Activated CD4-positive, alpha-beta memory T cell treated with anti-CD3 and anti-CD28 coated beads, Interleukin-2, amount 10 ng/mL, durations not matched to agents 7 days and 5 days (primary cell): ENCODE measurements at regions not wholly inside any gene's neighbourhood (a gene's known extent, or its start where the extent isn't known, plus 50 kb on each side); places are given as distances from the start of the nearest gene placed in this dataset.

Experiments
- CTCF ChIA-PET: fragments of 350-600 bp; sonication (Branson Sonifier 250); formaldehyde crosslinking; loops from one replicate; lab custom pipeline; 2021; ENCODE audit warnings: antibody characterized with exemption, inconsistent platforms; lab: Charles Lee
- POLR2A ChIA-PET: fragments of 350-600 bp; sonication (Branson Sonifier 250); formaldehyde crosslinking; loops from one replicate; lab custom pipeline; 2021; ENCODE audit warnings: antibody characterized with exemption; lab: Charles Lee
- DNase-seq: peaks from one replicate; pipeline ENCODE4 v3.0.0-alpha.2; 2020
- H3K27ac Mint-ChIP-seq: one replicate; pipeline ENCODE4 v1.8.0; 2021; ENCODE audit warnings: mild to moderate bottlenecking, mixed read lengths
- H3K27me3 Mint-ChIP-seq: one replicate; pipeline ENCODE4 v1.8.0; 2021; ENCODE audit warnings: mixed read lengths
- H3K36me3 Mint-ChIP-seq: one replicate; pipeline ENCODE4 v1.8.0; 2021; ENCODE audit warnings: low read depth, mixed read lengths
- H3K4me1 Mint-ChIP-seq: one replicate; pipeline ENCODE4 v1.8.0; 2021; ENCODE audit warnings: mixed read lengths
- H3K4me3 Mint-ChIP-seq: one replicate; pipeline ENCODE4 v1.8.0; 2021; ENCODE audit warnings: mild to moderate bottlenecking, mixed read lengths
- H3K9me3 Mint-ChIP-seq: one replicate; pipeline ENCODE4 v1.8.0; 2021; ENCODE audit warnings: mixed read lengths

- no peak for DNase-seq
- ChIA-PET POLR2A (no interaction called here), CTCF (no interaction called here)
- Mint-ChIP-seq H3K27ac (no peak overlapping the region), H3K4me1 (no peaks in the 10 kb centered on the region), H3K4me3 (no peak overlapping the region), H3K9me3 (peaks cover 8% of the 10 kb centered on the region), H3K27me3 (no peaks in the 10 kb centered on the region), H3K36me3 (no peaks in the 10 kb centered on the region)
Observed at GRCh38 chr6:23454080-23454976, 671.7 kb upstream of the NRSN1 start.

GRCh38 chr6:23455754-23456153, 670.3 kb upstream of the NRSN1 start:
- CTCF ChIA-PET = no interaction called here
- Mint-ChIP-seq H3K27me3 (no peaks in the 10 kb centered on the region), H3K27ac (no peak overlapping the region), H3K36me3 (no peaks in the 10 kb centered on the region), H3K4me3 (no peak overlapping the region), H3K9me3 (peaks cover 8% of the 10 kb centered on the region), H3K4me1 (no peaks in the 10 kb centered on the region)
- POLR2A ChIA-PET = no interaction called here
- DNase-seq = no peak

DNA sequence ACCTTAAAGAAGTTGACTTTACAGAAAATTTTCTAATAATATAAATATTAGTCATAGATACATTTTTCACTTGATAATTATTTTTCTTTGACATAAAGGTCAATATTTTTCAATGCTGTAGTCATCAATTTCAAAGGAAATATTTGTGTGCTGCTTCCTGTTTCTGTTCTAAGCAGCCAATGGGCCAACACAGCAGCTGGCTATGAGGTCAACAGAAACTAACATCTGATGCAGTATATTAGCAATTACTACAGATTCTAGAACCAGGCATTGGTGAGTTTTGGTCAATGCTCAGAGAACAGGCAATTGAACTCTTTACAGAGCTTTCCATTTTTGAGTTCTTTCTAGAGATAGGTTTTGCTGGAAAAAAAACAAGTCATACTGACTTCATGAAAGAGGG, 669.6 kb upstream of the NRSN1 start:
- ChIA-PET CTCF (no interaction called here), POLR2A (no interaction called here)
- no peak overlapping the region for H3K27ac Mint-ChIP-seq
- no peaks in the 10 kb centered on the region for H3K36me3 Mint-ChIP-seq
- no peak overlapping the region for H3K4me3 Mint-ChIP-seq
- H3K27me3 Mint-ChIP-seq = no peaks in the 10 kb centered on the region
- H3K4me1 Mint-ChIP-seq = no peaks in the 10 kb centered on the region
- peaks cover 8% of the 10 kb centered on the region for H3K9me3 Mint-ChIP-seq
- no peak for DNase-seq

DNA sequence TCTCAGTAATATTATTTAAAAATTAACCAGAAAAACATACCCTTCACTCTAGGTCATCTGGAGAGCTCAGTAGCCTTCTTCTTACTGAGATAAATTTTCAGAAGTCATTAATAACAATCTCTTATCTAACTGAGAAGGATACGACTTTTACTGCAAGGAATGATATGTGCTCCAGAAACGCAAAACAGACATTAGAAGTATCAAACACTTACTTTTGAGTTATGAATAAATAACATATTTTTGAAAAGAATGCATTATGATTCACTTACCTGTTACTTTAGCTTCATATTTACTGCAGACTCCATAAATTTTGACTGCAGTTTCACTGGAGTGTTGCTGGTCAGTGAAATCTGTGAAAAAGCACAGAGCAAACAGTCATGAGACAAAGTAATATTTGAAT, 668.7 kb upstream of the NRSN1 start:
- Mint-ChIP-seq H3K9me3 (peaks cover 8% of the 10 kb centered on the region), H3K27me3 (no peaks in the 10 kb centered on the region), H3K4me3 (no peak overlapping the region), H3K4me1 (no peaks in the 10 kb centered on the region), H3K36me3 (no peaks in the 10 kb centered on the region), H3K27ac (no peak overlapping the region)
- DNase-seq = no peak
- CTCF ChIA-PET = no interaction called here
- POLR2A ChIA-PET = no interaction called here

GRCh38 chr6:23465912-23466311, 660.1 kb upstream of the NRSN1 start:
- H3K27ac Mint-ChIP-seq = no peak overlapping the region
- POLR2A ChIA-PET = no interaction called here
- no peaks in the 10 kb centered on the region for H3K36me3 Mint-ChIP-seq
- CTCF ChIA-PET = no interaction called here
- DNase-seq = no peak
- peaks cover 3% of the 10 kb centered on the region for H3K9me3 Mint-ChIP-seq
- no peaks in the 10 kb centered on the region for H3K27me3 Mint-ChIP-seq
- H3K4me3 Mint-ChIP-seq = no peak overlapping the region
- H3K4me1 Mint-ChIP-seq = no peaks in the 10 kb centered on the region

GRCh38 chr6:23477586-23477985, 648.4 kb upstream of the NRSN1 start:
- peaks cover 4% of the 10 kb centered on the region for H3K9me3 Mint-ChIP-seq

GRCh38 chr6:23478312-23478711, 647.7 kb upstream of the NRSN1 start:
- H3K4me1 Mint-ChIP-seq = no peaks in the 10 kb centered on the region
- CTCF ChIA-PET = no interaction called here
- no peak for DNase-seq
- H3K27me3 Mint-ChIP-seq = no peaks in the 10 kb centered on the region
- no peak overlapping the region for H3K4me3 Mint-ChIP-seq
- POLR2A ChIA-PET = no interaction called here
- no peak overlapping the region for H3K27ac Mint-ChIP-seq
- peaks cover 4% of the 10 kb centered on the region for H3K9me3 Mint-ChIP-seq
- H3K36me3 Mint-ChIP-seq = no peaks in the 10 kb centered on the region

More at GRCh38 chr6:23477586-23477985, 648.4 kb upstream of the NRSN1 start:
- CTCF ChIA-PET = no interaction called here
- no peaks in the 10 kb centered on the region for H3K36me3 Mint-ChIP-seq
- H3K27me3 Mint-ChIP-seq = no peaks in the 10 kb centered on the region
- H3K27ac Mint-ChIP-seq = no peak overlapping the region
- H3K4me1 Mint-ChIP-seq = no peaks in the 10 kb centered on the region
- POLR2A ChIA-PET = no interaction called here
- H3K4me3 Mint-ChIP-seq = no peak overlapping the region
- DNase-seq = no peak

GRCh38 chr6:23483896-23484295, 642.1 kb upstream of the NRSN1 start:
- no peak overlapping the region for H3K27ac Mint-ChIP-seq
- peaks cover 2% of the 10 kb centered on the region for H3K9me3 Mint-ChIP-seq
- CTCF ChIA-PET = no interaction called here
- H3K4me1 Mint-ChIP-seq = no peaks in the 10 kb centered on the region
- no peaks in the 10 kb centered on the region for H3K36me3 Mint-ChIP-seq
- no peaks in the 10 kb centered on the region for H3K27me3 Mint-ChIP-seq
- POLR2A ChIA-PET = no interaction called here
- H3K4me3 Mint-ChIP-seq = no peak overlapping the region
- no peak for DNase-seq

- no peaks in the 10 kb centered on the region for H3K36me3 Mint-ChIP-seq
- no peak overlapping the region for H3K4me3 Mint-ChIP-seq
- H3K27ac Mint-ChIP-seq = no peak overlapping the region
- ChIA-PET CTCF (no interaction called here), POLR2A (no interaction called here)
- H3K27me3 Mint-ChIP-seq = no peaks in the 10 kb centered on the region
- H3K4me1 Mint-ChIP-seq = no peaks in the 10 kb centered on the region
- H3K9me3 Mint-ChIP-seq = peaks cover 15% of the 10 kb centered on the region
- DNase-seq = no peak
Observed at GRCh38 chr6:23494367-23494766, 631.6 kb upstream of the NRSN1 start.

GRCh38 chr6:23498013-23498412, 628.0 kb upstream of the NRSN1 start:
- DNase-seq = no peak
- H3K4me1 Mint-ChIP-seq = no peaks in the 10 kb centered on the region
- no peak overlapping the region for H3K4me3 Mint-ChIP-seq
- no peaks in the 10 kb centered on the region for H3K27me3 Mint-ChIP-seq
- H3K36me3 Mint-ChIP-seq = no peaks in the 10 kb centered on the region
- H3K27ac Mint-ChIP-seq = no peak overlapping the region
- ChIA-PET CTCF (no interaction called here), POLR2A (no interaction called here)
- H3K9me3 Mint-ChIP-seq = peaks cover 12% of the 10 kb centered on the region

- ChIA-PET CTCF (no interaction called here), POLR2A (no interaction called here)
- H3K9me3 Mint-ChIP-seq = peaks cover 10% of the 10 kb centered on the region
- no peak overlapping the region for H3K27ac Mint-ChIP-seq
- no peaks in the 10 kb centered on the region for H3K36me3 Mint-ChIP-seq
- H3K4me1 Mint-ChIP-seq = no peaks in the 10 kb centered on the region
- no peak overlapping the region for H3K4me3 Mint-ChIP-seq
- H3K27me3 Mint-ChIP-seq = no peaks in the 10 kb centered on the region
- DNase-seq = no peak
Observed at GRCh38 chr6:23499549-23499948, 626.5 kb upstream of the NRSN1 start.

DNA sequence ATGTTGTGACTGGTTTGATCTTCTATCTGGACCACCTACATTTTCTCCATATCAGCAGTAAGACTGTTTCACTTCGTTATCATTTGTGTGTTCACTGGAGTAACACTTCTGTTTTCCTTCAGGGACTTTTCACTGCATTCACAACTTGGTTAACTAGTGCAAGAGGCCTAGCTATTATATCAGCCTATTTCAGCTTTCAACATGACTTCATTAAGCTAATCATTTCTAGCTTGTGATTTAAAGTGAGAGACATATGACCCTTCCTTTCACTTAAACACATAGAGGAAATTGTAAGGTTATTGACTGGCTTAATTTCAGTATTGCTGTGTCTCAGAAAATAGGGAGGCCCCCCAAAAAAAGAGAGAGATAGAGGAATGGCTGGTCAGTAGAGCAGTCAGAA, 622.8 kb upstream of the NRSN1 start:
- Mint-ChIP-seq H3K4me3 (no peak overlapping the region), H3K27ac (no peak overlapping the region), H3K4me1 (no peaks in the 10 kb centered on the region), H3K36me3 (no peaks in the 10 kb centered on the region), H3K9me3 (peaks cover 5% of the 10 kb centered on the region), H3K27me3 (no peaks in the 10 kb centered on the region)
- DNase-seq = no peak
- ChIA-PET POLR2A (no interaction called here), CTCF (no interaction called here)

- peaks cover 7% of the 10 kb centered on the region for H3K9me3 Mint-ChIP-seq
- no peaks in the 10 kb centered on the region for H3K4me1 Mint-ChIP-seq
- DNase-seq = no peak
- H3K36me3 Mint-ChIP-seq = no peaks in the 10 kb centered on the region
- POLR2A ChIA-PET = no interaction called here
- H3K4me3 Mint-ChIP-seq = no peak overlapping the region
- no peaks in the 10 kb centered on the region for H3K27me3 Mint-ChIP-seq
- CTCF ChIA-PET = no interaction called here
- no peak overlapping the region for H3K27ac Mint-ChIP-seq
Observed at GRCh38 chr6:23505026-23505425, 621.0 kb upstream of the NRSN1 start.
